ENCODE measurements at regions not wholly inside any gene's neighbourhood (a gene's known extent, or its start where the extent isn't known, plus 50 kb on each side); places are given as distances from the start of the nearest gene placed in this dataset.
"Not testable (repeated sequence)": the region's sequence is repeated elsewhere in the genome, so short reads cannot be mapped to it uniquely, and the experiment has no call there.

DNA sequence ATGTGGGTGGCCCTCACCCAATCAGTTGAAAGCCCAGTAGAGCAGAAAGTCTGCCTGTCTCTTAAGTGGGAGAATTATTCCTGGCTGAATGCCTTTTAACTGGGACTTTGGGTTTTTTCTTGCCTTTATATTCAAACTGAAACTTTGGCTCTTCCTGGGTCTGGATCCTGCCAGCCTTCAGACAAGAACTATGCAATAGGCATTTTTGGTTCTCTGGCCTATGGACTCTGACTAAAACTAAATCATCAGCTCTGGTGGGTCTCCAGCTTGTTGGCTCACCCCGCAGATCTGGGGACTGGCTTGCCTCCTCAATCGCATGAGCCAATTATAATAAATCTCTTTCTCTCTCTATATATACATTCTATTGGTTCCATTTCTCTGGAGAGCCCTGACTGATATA, 173.0 kb upstream of the IGF1 start:
- no peak for DNase-seq

DNA sequence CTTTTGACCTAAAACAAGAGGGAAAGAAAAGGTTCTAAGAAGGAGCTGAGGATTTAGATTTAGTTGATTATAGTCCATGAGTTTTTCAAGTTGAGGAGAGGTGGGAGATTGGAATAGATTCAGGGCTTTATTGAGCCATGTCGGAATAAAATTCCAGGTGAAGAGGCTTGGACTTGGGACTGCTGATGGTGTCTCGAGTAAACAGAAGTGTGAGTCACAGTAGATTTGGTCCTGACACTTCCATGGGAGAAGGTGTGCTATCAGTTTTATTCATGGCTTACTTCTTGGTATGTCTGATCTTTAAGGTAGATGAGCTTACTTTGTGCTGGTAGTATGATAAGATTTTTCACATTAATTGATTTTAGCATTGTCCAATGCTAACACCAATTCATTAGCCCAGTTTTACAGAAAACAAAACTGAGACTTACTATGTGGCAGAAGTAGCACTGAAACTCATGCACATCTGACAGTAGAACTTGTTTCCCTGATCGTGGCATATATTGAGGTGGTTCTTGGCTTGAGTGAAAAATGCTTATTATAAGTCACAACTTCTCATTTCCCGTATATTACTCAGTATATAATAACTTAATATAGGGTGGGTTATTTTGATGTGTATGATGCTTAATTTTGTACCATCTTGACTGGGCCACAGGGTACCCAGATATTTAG, 172.4 kb upstream of the IGF1 start:
- no peak for DNase-seq

- no peak for DNase-seq
Measured at GRCh38 chr12:102645968-102646367, 165.6 kb upstream of the IGF1 start.

DNA sequence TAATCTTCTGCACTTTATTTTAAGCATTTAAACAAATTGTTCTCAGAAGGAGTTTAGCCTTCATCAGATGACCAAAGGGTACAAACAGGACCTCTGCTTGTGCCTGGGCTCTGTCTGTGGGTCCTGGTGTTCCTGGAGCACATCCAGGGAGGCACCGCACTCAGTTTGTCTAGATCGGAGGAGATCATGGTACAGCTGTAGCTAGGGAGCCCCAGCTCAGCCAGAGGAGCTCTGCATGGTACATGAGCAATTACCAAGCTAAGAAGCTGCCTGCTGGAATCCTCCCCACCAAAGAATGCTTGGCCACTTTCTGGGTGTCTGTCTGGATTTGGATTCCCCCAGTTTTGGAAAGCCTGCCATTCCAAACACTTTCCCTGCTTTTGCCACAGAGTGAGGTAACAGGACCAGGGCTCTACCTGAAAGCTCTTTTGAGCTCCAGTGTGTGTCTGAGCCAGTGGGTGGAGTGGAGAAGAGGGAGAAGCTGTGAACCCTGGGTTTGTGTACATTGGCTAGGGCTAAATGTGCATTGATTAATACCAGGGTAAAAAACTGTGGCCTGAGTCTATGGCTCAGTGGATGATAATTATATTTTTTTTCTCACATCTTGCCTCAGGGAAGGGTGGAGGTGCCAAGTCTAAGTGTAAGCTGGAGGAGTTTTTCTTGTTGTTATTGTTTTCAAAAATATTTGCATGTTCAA, 163.7 kb upstream of the IGF1 start:
- no peak for DNase-seq

DNA sequence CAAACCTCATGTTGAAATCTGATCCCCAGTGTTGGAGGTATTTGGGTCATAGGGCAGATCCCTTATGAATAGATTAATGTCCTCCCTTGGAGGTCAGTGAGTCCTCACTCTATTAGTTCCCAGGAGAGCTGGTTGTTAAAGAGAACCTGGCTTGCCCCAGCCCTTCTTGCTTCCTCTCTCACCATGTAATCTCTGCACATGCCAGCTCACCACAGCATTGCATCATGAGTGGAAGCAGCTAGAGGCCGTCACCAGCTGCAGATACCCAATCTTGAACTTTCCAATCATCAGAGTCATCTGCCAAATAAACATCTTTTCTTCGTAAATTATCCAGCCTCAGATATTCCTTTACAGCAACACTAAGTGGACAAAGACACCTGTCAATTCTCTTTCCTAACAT, 161.8 kb upstream of the IGF1 start:
- no peak for DNase-seq

- DNase-seq, result not testable (repeated sequence)
Measured at GRCh38 chr12:102640658-102641057, 160.3 kb upstream of the IGF1 start.

DNA sequence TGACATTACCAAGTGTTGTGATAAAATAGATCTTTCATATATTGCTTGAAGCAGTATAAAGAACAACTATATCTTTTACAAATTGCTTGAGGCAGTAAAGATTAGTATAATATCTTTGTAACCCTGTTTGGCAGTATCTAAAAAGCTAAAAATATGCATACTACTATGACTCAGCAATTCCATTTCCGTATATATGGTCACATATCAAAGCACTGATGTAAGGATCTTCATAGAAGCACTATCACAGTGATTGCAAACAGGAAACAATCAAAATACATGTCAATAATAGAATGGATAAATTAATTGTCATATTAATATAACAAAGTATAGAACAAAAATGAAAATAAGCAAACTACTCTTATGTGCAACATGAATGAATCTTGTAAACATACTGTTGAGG, 158.4 kb upstream of the IGF1 start:
- no peak for DNase-seq

DNA sequence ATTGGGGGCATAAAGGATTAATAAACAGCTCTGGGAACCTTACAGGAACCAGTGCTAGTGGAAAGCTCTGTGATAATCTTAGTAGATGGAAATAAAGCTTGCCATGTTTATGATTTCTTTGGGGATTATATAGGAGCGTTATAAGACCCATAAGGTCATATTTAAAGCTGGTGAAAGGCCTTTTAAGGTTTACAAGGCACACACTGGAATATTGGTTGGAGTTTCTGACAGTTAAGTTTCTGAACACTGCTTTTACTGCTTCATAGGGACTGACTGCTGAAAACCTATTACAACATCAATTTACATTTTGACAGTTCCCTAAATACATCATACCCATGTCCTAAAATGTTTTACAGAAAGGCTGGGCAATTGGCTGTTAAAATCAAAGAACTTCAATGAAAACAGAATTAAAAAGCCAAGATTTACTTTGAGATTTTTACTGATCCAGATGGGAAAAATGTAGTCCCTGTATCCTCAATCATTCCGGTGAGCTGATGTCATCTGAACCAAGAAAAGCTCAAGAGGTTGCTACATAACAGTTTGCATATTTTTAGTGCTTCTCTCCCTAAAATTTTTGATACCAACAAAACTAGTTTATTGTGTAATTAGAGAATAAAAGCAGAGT, 153.7 kb upstream of the IGF1 start:
- DNase-seq, result no peak

GRCh38 chr12:102631274-102631673, 150.9 kb upstream of the IGF1 start:
- DNase-seq, result no peak

- no peak for DNase-seq
Measured at GRCh38 chr12:102629262-102629888, 149.0 kb upstream of the IGF1 start.

DNA sequence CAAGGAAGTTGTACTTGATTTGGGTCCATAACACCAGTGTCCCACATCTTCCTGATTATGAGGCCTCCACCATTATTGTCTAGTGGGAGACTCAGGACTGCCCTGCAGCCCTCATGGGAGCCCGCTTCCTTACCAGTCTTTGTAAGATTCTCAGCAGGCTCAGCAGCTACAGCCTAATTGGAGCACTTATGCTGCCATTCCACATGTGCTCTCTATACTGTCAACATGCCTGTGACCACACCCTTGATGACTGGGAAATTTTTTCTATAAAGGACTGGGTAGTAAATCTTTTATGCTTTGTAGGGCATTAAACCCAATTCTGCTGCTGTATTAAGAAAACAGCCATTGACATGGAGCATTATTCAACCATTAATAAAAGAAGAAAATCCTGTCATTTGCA, 145.5 kb upstream of the IGF1 start:
- DNase-seq, result no peak

- no peak for DNase-seq
Measured at GRCh38 chr12:102622618-102623017, 142.3 kb upstream of the IGF1 start.

DNA sequence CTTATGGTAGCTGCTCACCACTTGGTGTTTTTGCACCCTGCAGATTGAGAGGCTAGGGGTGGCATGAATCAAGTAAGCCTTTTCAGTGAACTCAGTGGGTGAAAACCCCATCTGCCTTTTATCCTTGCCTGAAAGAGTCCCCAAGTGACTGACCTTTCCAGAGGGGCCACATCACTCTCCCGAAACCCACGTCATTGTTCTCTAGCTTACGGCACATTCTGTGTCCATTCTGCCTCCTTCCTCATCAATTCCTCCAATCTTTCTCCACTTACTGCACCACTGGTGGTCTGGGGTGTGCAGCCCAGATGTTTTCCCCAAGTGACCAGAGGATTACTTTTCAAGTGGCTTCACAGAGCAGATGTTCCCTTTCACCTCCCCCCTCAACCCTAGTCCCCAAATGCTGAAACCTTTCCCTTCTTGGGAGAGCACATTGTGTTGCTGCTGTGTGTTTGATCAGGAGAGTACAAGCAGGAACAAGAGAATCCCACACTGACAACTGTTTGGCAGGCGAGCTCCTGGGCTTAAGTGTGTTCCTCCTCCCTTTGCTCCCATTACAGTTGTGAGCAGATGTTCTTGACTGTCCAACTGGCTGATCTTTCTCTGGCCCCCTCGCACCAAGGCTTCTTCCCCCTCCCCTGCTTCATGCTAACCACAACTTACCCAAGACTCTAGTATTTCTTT, 138.0 kb upstream of the IGF1 start:
- DNase-seq, result no peak

DNA sequence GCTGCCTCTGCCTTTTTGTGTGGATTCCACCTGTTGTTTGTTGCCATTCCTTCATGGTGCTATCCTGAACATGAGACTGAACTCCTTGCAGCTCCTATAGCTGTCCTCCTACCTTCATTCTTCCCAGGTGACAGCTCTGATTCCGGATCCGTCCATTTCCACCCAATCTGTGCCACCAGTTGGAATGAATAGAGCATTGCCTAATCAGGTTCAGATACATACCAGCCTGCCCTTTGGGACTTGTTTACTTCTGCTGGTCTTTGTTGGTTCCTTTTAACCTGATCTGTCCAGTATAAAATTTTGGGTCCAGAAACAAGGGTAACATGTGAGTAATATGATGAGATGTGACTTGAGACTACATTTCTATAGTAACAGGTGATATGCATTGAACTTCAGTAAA, 136.3 kb upstream of the IGF1 start:
- no peak for DNase-seq

DNA sequence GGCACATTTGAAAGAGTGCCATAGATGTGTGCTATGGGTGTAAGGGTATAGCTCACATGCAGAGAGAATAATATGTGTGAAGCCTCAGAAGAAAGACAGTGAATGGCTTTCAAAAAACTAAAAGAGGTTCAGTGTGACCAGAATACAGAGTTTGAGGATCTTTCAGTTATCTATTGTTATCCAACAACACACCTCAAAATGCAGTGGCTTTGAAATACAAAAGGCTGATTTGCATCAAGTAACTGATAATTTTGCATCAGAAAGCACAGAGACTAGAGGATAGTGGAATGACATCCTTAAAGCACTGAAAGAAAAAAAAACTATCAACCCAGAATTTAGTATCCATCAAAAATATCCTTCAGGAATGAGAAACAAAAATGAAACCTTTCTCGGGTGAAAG, 131.6 kb upstream of the IGF1 start:
- DNase-seq, result no peak

DNA sequence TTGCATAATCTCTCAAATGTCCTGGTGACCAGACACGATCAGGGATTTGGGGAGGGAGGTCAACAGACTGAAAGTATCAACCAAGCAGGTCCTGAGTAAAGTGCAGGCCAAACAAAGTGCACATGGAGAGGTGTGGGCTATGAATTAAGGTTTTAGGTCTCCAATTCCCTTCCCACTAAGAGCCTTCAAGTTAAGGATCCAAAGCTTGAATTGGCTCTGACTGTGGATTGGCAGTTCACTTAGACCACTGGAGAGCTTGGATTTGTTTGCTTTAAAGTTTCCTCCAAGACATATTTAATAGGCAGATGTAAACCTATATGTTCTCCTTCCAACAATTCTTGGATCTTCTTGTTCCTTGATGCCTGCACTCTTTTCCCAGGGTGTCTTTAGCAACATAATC, 129.6 kb upstream of the IGF1 start:
- no peak for DNase-seq

- no peak for DNase-seq
Measured at GRCh38 chr12:102603021-102603420, 122.7 kb upstream of the IGF1 start.

GRCh38 chr12:102602521-102602920, 122.2 kb upstream of the IGF1 start:
- no peak for DNase-seq

- DNase-seq, result no peak
Measured at GRCh38 chr12:102601621-102602020, 121.3 kb upstream of the IGF1 start.

DNA sequence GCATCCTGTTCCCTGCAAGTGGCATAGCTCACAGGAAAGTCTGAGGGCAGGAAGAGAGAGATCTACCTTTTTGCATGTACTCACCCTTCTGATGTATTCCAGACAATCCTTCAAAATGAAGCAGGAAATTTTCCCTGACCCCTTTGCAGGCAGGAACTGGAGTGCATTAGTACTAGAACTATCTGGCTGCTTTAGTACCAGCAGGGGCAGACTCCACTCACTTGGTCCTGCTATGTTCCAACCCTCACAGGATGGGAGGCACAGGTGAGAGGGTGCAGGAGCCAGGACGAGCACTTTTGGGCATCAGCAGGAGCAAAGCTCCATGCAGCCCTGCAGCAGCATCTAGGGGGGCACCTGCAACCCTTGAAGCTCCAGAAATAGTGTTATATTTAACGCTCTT, 116.3 kb upstream of the IGF1 start:
- no peak for DNase-seq

- DNase-seq, result no peak
Measured at GRCh38 chr12:102596031-102596430, 115.7 kb upstream of the IGF1 start.

DNA sequence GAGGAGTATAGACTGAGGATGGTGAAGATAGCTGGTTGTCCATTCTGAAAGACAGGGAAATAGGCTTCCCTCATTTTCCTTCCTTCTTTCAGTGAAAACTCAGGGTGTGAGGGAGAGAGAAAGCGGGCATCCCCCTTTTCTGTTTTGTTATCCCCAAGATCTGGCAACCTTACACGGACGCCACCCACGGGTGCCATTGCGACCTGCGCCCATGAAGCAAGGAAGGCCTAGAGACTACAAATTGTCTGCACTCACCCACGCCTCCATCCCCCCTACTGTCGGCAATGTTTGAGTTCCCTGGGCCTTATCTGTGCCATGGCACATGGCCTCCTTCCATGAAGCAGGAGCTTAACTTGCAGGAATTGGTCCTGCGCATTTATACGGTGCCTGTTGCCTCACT, 115.0 kb upstream of the IGF1 start:
- no peak for DNase-seq

DNA sequence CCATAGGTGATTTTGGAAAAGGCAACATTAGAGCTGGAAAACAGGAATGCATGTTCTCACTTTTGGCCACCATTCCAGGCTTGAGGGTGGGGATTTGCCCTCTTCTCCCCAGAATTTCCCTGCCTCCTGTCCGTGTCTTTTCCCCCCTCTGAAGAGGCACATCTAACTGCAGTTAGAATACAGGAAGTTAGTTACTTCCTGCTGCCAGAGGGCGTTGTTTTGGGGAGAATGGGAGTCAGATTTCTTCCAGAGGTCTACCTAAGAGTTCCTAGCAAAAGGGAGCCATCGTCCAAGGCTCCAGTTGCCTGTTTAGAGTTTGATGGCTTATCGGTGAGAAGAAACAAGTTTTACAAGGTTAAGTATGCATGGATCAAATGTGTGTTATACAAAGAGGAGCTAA, 112.8 kb upstream of the IGF1 start:
- no peak for DNase-seq

DNA sequence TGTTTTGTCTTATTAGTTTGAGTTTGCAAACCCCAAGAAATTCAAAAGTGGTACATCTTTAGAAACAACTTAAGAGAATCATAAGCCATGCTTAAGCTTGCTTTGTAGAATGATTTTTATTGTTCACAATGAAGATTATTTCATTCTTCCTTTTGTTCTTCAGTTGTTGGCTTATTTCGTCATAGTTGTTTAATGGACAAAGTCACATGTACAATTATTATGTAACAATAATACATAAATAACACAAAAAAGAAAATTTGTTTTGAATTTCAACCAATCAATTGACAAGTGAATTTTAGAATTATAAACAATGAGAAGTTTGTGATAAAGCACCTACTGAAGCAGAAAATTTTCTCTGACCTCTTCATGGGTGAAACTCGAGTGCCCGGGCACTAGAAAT, 111.8 kb upstream of the IGF1 start:
- DNase-seq, result no peak
